Mucosa of descending colon (tissue), 3 donors: ENCODE measurements at regions not wholly inside any gene's neighbourhood (a gene's known extent, or its start where the extent isn't known, plus 50 kb on each side); places are given as distances from the start of the nearest gene placed in this dataset.
A peak's percentile ranks its signal among the peaks of the same experiment; 100 is the strongest.

Experiments used
- ATAC-seq: fragments of 200-7000 bp; cut with Tn5 transposase; one replicate; pipeline ENCODE4 v1.9.1; 2020; ENCODE audit warnings: mild to moderate bottlenecking, moderate library complexity
- DNase-seq, 3 donors: peaks; one replicate each; pipeline ENCODE4 v3.0.0-alpha.2; 2020
- H3K36me3 ChIP-seq: fragments of 200-600 bp; one replicate; pipeline ENCODE4 v1.8.0; 2021; ENCODE audit warnings: low read depth, mild to moderate bottlenecking
- H3K4me1 ChIP-seq: fragments of 200-600 bp; one replicate; pipeline ENCODE4 v1.8.0; 2021; ENCODE audit warnings: low read depth, mild to moderate bottlenecking
- H3K4me3 ChIP-seq: fragments of 200-600 bp; one replicate; pipeline ENCODE4 v1.8.0; 2021; ENCODE audit warnings: mild to moderate bottlenecking
- H3K9me3 ChIP-seq: fragments of 200-600 bp; one replicate; pipeline ENCODE4 v1.8.0; 2021; ENCODE audit warnings: mild to moderate bottlenecking
- intact Hi-C, 2 donors: fragments of 100-400 bp; cut with DNase I in 1 of 2; cut with micrococcal nuclease in 1 of 2; formaldehyde crosslinking; loops; one replicate each; pipeline versions ENCODE4 v1.11.0 to v1.11.1; 2022; cut with DNase I, micrococcal nuclease
- TF ChIP-seq, protein P1 (sequence below): fragments of 200-600 bp; IDR thresholded peaks from one replicate; pipeline ENCODE4 v1.8.0; 2022; ENCODE audit warnings: antibody characterized with exemption, mild to moderate bottlenecking
- donor health status: DM: no; HTN: no; CAD: no; lungs with moderate emphysema.
- donor health status: DM: no; HTN: no; CAD: no.
- donor health status: DM: no; HTN: yes; CAD: no.

DNA sequence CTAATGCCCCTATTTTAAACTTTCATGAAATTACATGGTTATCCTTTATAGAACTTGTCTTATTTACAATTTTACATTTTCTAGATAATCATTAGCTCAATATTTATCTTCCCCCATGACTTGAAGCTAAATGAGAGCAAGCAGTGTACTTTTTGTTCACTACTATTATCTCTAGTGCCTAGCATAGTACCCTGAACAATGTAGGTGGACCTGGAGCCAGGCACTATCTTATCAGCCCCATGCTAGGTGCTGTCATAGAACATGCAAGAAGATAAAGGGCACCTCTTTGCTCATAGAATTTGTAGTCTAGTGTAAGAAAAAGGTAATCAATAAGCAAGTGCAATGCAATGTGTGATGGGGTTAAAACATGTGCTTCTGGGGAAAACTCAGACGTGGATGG lies 399.9 kb downstream of the ELAVL2 start:
- intact Hi-C loops: no loop called here
- Histone ChIP-seq H3K4me1 (no peaks in the 10 kb centered on the region), H3K4me3 (no peak overlapping the region), H3K9me3 (no peaks in the 10 kb centered on the region), H3K36me3 (no peaks in the 10 kb centered on the region)
- DNase-seq: no peak
- TF ChIP-seq, protein P1, sequence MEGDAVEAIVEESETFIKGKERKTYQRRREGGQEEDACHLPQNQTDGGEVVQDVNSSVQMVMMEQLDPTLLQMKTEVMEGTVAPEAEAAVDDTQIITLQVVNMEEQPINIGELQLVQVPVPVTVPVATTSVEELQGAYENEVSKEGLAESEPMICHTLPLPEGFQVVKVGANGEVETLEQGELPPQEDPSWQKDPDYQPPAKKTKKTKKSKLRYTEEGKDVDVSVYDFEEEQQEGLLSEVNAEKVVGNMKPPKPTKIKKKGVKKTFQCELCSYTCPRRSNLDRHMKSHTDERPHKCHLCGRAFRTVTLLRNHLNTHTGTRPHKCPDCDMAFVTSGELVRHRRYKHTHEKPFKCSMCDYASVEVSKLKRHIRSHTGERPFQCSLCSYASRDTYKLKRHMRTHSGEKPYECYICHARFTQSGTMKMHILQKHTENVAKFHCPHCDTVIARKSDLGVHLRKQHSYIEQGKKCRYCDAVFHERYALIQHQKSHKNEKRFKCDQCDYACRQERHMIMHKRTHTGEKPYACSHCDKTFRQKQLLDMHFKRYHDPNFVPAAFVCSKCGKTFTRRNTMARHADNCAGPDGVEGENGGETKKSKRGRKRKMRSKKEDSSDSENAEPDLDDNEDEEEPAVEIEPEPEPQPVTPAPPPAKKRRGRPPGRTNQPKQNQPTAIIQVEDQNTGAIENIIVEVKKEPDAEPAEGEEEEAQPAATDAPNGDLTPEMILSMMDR: no peak
- ATAC-seq: no peak

DNA sequence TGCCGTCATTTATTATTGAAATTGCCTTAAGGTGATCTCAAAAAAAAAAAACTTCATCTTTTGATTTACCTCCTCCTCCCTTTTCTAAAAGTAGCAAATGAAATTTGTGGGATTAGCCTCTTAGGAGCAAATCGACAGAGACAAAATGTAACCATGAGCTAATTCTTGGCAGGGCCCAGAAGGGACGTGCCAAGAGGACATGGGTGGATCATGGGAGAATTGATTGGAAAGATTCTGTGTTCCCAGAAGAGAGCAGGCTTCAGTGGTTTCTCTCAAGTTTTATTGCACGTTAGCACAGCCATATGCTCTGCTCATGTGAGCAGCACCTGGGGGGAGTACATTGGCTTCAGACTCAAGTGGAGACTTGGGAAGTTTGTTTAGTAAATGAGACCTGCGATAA lies 394.6 kb downstream of the ELAVL2 start:
- TF ChIP-seq, protein P1: no peak
- intact Hi-C loops: no loop called here
- no peaks in the 10 kb centered on the region for H3K4me1 ChIP-seq
- ATAC-seq (no peak), DNase-seq (no peak)
- no peaks in the 10 kb centered on the region for H3K9me3 ChIP-seq
- no peak overlapping the region for H3K4me3 ChIP-seq
- no peaks in the 10 kb centered on the region for H3K36me3 ChIP-seq

DNA sequence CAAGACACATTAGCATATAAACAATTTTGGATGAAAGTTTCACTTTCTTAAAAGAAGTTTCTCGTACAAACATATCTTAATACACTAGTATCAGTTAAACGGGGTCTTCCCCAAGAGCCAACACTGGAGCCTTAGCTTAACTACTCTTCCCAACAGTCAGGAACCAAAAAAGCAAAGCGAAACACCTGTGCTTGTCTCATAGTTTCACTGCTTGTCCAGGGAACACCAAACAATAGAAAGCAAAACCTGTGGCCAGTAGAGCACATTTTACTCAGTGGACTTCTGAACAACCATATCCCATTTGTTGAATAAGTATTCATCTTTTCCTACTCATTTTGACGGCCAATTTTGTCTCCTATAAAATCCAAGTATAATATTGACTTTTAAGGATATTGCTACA lies 391.4 kb downstream of the ELAVL2 start:
- H3K9me3 ChIP-seq: no peaks in the 10 kb centered on the region
- no peaks in the 10 kb centered on the region for H3K4me1 ChIP-seq
- no peaks in the 10 kb centered on the region for H3K36me3 ChIP-seq
- intact Hi-C loops: no loop called here
- ATAC-seq (no peak), DNase-seq (no peak)
- TF ChIP-seq, protein P1: no peak
- H3K4me3 ChIP-seq: no peak overlapping the region

DNA sequence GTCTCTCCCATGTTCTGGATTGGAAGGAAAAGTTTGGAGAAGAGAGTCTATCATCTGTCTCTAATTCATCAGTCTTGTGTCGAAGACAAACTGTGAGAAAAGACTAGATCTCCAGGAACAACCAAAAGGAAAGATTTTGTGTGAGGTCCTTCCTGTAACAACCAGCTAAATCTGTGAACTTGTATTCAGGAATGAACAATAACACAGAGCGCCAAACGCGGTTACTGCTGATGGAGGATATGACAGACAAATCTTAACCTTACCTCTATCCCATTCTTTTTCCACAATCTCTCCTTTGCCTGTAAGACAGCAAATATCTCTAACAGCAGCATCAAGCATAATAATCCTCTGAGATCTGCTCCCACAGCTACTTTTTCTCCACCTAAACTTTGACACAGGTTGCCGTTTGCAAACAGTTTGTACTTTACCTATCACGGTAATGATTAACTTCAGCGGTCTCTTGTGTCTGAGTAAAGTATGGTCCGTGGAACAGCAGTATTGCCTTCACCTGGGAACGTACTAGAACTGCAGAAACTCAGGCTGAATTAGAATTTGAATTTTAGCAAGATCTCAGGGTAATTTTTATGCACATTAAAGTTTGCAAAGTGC lies 387.6 kb downstream of the ELAVL2 start:
- Histone ChIP-seq H3K4me1 (no peaks in the 10 kb centered on the region), H3K4me3 (no peak overlapping the region), H3K9me3 (no peaks in the 10 kb centered on the region), H3K36me3 (no peaks in the 10 kb centered on the region)
- intact Hi-C loops: no loop called here
- peak; percentile 94 for ATAC-seq
- TF ChIP-seq, protein P1: no peak
- peak in 1 of 3 donors; percentile 17 for DNase-seq

DNA sequence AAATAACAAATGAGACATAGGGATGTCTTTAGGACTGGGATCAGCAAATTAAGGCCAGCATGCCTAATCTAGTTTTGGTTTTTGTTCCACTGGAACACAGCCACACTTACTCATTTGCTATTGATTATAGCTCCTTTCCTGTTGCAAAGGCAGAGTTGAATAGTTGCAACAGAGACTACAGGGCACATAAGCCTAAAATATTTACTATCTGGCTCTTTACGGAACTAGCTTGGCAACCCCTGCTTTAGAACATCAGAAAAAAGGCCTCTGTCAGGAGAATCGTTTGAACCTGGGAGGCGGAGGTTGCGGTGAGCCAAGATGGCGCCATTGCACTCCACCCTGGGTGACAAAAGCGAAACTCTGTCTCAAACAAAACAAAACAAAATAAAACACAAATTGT lies 384.8 kb downstream of the ELAVL2 start:
- Histone ChIP-seq H3K9me3 (no peaks in the 10 kb centered on the region), H3K4me1 (no peaks in the 10 kb centered on the region), H3K36me3 (no peaks in the 10 kb centered on the region), H3K4me3 (no peak overlapping the region)
- ATAC-seq (no peak), DNase-seq (no peak)
- intact Hi-C loops: no loop called here
- TF ChIP-seq, protein P1: no peak

DNA sequence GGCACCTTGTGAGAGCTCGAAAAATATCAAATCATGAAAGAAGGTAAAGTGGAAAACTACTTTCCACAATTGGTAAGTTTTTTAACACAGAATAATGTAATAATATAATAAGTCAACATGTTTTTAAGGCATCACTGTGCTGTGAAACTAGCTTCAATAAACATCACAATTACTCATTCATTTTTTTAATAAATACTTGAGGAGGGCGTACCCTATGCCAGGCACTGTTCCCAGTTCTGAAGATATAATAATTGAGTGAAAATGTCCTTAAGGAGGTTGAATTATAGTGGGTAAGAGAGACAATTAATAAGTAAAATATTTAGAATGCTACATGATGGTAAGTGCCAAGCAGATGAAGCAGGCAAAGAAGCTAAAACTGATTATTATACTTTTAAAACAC lies 381.4 kb downstream of the ELAVL2 start:
- no peaks in the 10 kb centered on the region for H3K9me3 ChIP-seq
- no peaks in the 10 kb centered on the region for H3K4me1 ChIP-seq
- no peak overlapping the region for H3K4me3 ChIP-seq
- intact Hi-C loops: no loop called here
- TF ChIP-seq, protein P1: no peak
- ATAC-seq (no peak), DNase-seq (no peak)
- no peaks in the 10 kb centered on the region for H3K36me3 ChIP-seq
